Cardiac fibroblast (primary cell): ENCODE measurements at regions not wholly inside any gene's neighbourhood (a gene's known extent, or its start where the extent isn't known, plus 50 kb on each side); places are given as distances from the start of the nearest gene placed in this dataset.

Source experiments
- DNase-seq, 2 donors: peaks; one replicate each; pipeline versions ENCODE4 v3.0.0 to v3.0.0-alpha.2; 2010; ENCODE audit warnings: low read depth in 2 of 2
- H3K4me3 ChIP-seq, 2 donors: replicated peaks in 1 of 2; 1 replicate in 1 of 2; 2 replicates in 1 of 2; pipeline ENCODE4 v1.5.1; 2011; ENCODE audit warnings: low read depth in 2 of 2, low read length in 2 of 2, mild to moderate bottlenecking in 2 of 2, moderate library complexity in 1 of 2
- CTCF ChIP-seq: IDR thresholded peaks from one replicate; pipeline ENCODE4 v1.5.1; 2011; ENCODE audit warnings: low read depth, mild to moderate bottlenecking, low read length, inconsistent platforms

GRCh38 chr7:153022475-153023193, 263.1 kb downstream of the ACTR3B start:
- no peak overlapping the region for H3K4me3 ChIP-seq
- TF ChIP-seq CTCF: no peak
- DNase-seq: no peak

DNA sequence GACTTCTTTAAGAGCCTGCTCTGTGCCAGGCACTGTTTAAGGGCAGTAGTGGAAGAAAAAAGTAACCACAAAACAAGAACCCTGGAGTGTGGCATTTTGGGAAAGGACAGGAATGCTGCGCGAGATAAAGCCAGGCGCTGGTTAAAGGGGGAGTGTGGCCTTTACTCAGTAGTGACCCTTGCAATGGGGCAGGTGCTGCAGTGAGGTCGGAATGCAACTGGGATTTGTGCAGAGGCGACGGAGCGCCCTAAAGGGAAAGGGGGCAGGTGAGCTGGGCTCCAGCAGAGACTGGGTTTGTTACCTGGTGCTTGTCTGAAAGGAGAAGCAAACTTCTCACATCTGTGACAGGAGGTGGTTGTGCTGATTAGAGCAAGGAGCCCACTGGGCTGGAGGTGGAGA, 263.6 kb downstream of the ACTR3B start:
- no peak for TF ChIP-seq CTCF
- no peak overlapping the region for H3K4me3 ChIP-seq

DNA sequence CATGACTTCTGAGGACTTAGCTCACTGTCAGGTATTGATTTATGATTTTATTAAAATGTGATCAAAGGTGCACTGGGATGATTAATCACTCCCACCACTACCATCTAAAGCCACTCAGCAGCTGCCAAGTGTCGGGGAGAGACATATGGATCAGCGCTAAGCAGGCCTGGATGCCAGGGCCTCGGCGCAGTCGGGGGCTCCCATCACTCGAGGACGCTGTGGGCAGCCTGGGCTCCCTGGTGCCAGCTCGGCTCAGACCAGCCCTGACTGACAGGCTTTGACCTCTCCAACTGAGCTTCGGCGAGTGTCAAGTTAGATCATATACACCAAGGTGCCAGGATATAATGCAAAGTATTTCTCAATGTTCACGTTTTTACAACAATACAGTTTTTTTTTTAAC, 267.7 kb downstream of the ACTR3B start:
- no peak for DNase-seq
- H3K4me3 ChIP-seq: no peak overlapping the region
- no peak for TF ChIP-seq CTCF

More for the DNA sequence above, 263.6 kb downstream of the ACTR3B start:
- DNase-seq: no peak

GRCh38 chr7:153027904-153028303, 268.4 kb downstream of the ACTR3B start:
- no peak for TF ChIP-seq CTCF
- no peak overlapping the region for H3K4me3 ChIP-seq

DNA sequence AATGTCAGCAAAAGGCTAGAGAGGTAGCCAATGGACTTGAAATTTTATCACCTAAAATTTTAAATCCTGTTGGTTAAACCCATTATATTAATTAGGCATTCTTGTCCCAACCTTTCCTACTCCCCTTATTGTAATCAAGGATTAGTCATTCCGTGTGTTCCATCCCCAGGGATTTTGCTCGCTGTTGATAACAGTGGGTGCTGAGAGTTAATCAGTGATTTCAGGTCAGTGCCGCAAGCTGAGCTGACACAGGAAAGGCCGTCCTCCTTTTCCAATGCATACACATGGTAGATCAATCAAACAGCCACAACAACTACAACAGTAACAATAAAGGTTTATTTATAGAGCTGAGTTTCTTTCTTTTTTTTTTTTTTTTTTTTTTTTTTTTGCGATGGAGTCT, 271.4 kb downstream of the ACTR3B start:
- DNase-seq: no peak
- H3K4me3 ChIP-seq: no peak overlapping the region
- TF ChIP-seq CTCF: no peak

More at GRCh38 chr7:153027904-153028303, 268.4 kb downstream of the ACTR3B start:
- no peak for DNase-seq

GRCh38 chr7:153034791-153035190, 275.2 kb downstream of the ACTR3B start:
- DNase-seq: no peak
- H3K4me3 ChIP-seq: no peak overlapping the region
- TF ChIP-seq CTCF: no peak
